ENCODE measurements at regions not wholly inside any gene's neighbourhood (a gene's known extent, or its start where the extent isn't known, plus 50 kb on each side); places are given as distances from the start of the nearest gene placed in this dataset.

DNA sequence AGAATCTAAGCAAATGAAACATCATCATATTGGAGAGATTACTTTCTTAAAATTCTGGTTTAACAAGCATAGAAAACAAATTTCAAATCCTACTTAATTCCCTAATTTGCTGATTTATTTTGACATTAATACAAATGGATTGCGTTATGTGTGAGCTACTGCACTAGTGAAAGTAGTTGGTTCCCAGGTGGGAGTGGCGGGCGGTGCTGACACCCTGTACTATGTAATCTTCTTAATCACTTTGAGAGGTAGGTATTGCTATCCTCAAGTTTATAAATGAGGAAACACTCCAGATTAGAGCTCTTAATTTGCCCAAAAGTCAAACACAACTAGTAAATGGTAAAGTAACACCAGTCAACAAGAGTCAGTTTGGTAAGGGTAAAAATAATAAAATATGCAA is 131.1 kb downstream of the ELAPOR2 start:
- no peak for DNase-seq (ENCODE audit: low read depth, low spot score)
- Histone ChIP-seq H3K9me1 (ENCODE audit: control insufficient read depth, extremely low read depth, insufficient read depth, low read length) (no peaks in the 10 kb centered on the region), H3K4me2 (ENCODE audit: control insufficient read depth, extremely low read depth, insufficient read depth, low read depth, low read length) (no peak overlapping the region), H2AFZ (ENCODE audit: control insufficient read depth, low read length) (no peak overlapping the region), H3K9me3 (ENCODE audit: control insufficient read depth, low read depth, low read length) (no peaks in the 10 kb centered on the region), H4K20me1 (ENCODE audit: control insufficient read depth, extremely low read depth, insufficient read depth, low read length) (no peaks in the 10 kb centered on the region), H3K27ac (ENCODE audit: control insufficient read depth, insufficient read depth, low read length) (no peak overlapping the region), H3K4me1 (ENCODE audit: control insufficient read depth, extremely low read depth, insufficient read depth, low read length) (peaks cover 11% of the 10 kb centered on the region), H3K4me3 (ENCODE audit: control insufficient read depth in 2 of 3, extremely low read depth in 1 of 3, insufficient read depth in 2 of 3, low read depth in 1 of 3, low read length in 3 of 3) (no peak overlapping the region), H3K36me3 (ENCODE audit: control insufficient read depth in 2 of 2, extremely low read depth in 1 of 2, insufficient read depth in 2 of 2, low read length in 2 of 2) (no peaks in the 10 kb centered on the region), H3K9ac (ENCODE audit: control insufficient read depth, extremely low read depth, insufficient read depth, low read length) (no peak overlapping the region), H3K79me2 (ENCODE audit: control insufficient read depth, insufficient read depth, low read length) (no peaks in the 10 kb centered on the region), H3K27me3 (ENCODE audit: control insufficient read depth, extremely low read depth, insufficient read depth, low read length) (no peaks in the 10 kb centered on the region)
- dilution Hi-C loops (cut with MboI; ENCODE audit: extremely low pct_ligation_motif_present, low sequenced_read_pairs) = no loop called here
- FAIRE-seq = no peak
- TF ChIP-seq, protein P1, sequence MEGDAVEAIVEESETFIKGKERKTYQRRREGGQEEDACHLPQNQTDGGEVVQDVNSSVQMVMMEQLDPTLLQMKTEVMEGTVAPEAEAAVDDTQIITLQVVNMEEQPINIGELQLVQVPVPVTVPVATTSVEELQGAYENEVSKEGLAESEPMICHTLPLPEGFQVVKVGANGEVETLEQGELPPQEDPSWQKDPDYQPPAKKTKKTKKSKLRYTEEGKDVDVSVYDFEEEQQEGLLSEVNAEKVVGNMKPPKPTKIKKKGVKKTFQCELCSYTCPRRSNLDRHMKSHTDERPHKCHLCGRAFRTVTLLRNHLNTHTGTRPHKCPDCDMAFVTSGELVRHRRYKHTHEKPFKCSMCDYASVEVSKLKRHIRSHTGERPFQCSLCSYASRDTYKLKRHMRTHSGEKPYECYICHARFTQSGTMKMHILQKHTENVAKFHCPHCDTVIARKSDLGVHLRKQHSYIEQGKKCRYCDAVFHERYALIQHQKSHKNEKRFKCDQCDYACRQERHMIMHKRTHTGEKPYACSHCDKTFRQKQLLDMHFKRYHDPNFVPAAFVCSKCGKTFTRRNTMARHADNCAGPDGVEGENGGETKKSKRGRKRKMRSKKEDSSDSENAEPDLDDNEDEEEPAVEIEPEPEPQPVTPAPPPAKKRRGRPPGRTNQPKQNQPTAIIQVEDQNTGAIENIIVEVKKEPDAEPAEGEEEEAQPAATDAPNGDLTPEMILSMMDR (optimal IDR thresholded peaks at IDR 0.05 in 1 of 3, IDR thresholded peaks at IDR 0.05 in 1 of 3, conservative IDR thresholded peaks at IDR 0.05 in 1 of 3; ENCODE audit: extremely low read depth in 1 of 3, insufficient read depth in 2 of 3, low read length in 3 of 3) = no peak
- TF ChIP-seq EZH2 (IDR thresholded peaks at IDR 0.05; ENCODE audit: low read length) = no peak

DNA sequence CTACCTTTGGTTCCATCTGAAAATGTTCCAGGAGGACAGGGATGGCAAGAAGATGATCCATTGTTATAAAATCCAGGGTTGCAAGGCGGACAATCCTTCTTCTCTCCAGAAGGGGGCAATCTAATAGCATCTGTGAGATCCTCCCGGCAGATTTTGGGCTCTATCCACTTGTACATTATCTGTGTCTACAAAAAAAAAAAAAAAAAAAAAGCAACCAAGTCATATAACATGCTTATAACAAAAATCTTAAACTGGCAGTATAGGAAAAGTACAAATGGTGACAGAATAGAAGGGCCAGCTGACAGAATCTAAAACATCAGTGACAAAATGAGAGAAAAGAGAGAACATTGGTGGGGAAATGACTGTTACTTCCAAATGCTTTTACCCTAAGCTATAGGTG is 132.7 kb downstream of the ELAPOR2 start:
- TF ChIP-seq, protein P1 (optimal IDR thresholded peaks at IDR 0.05 in 1 of 3, IDR thresholded peaks at IDR 0.05 in 1 of 3, conservative IDR thresholded peaks at IDR 0.05 in 1 of 3; ENCODE audit: extremely low read depth in 1 of 3, insufficient read depth in 2 of 3, low read length in 3 of 3) = peak; percentile 60 to 73 (median 68)
- TF ChIP-seq EZH2 (IDR thresholded peaks at IDR 0.05; ENCODE audit: low read length) = no peak
- no peak overlapping the region for H3K9ac ChIP-seq (ENCODE audit: control insufficient read depth, extremely low read depth, insufficient read depth, low read length)
- H2AFZ ChIP-seq (ENCODE audit: control insufficient read depth, low read length) = no peak overlapping the region
- H3K4me2 ChIP-seq (ENCODE audit: control insufficient read depth, extremely low read depth, insufficient read depth, low read depth, low read length) = no peak overlapping the region
- dilution Hi-C loops (cut with MboI; ENCODE audit: extremely low pct_ligation_motif_present, low sequenced_read_pairs) = no loop called here
- H3K79me2 ChIP-seq (ENCODE audit: control insufficient read depth, insufficient read depth, low read length) = no peaks in the 10 kb centered on the region
- H3K36me3 ChIP-seq (ENCODE audit: control insufficient read depth in 2 of 2, extremely low read depth in 1 of 2, insufficient read depth in 2 of 2, low read length in 2 of 2) = no peaks in the 10 kb centered on the region
- no peak overlapping the region for H3K27ac ChIP-seq (ENCODE audit: control insufficient read depth, insufficient read depth, low read length)
- H3K4me1 ChIP-seq (ENCODE audit: control insufficient read depth, extremely low read depth, insufficient read depth, low read length) = peaks cover 3% of the 10 kb centered on the region
- H3K27me3 ChIP-seq (ENCODE audit: control insufficient read depth, extremely low read depth, insufficient read depth, low read length) = no peaks in the 10 kb centered on the region
- H3K9me1 ChIP-seq (ENCODE audit: control insufficient read depth, extremely low read depth, insufficient read depth, low read length) = no peaks in the 10 kb centered on the region
- no peak overlapping the region for H3K4me3 ChIP-seq (ENCODE audit: control insufficient read depth in 2 of 3, extremely low read depth in 1 of 3, insufficient read depth in 2 of 3, low read depth in 1 of 3, low read length in 3 of 3)
- no peaks in the 10 kb centered on the region for H3K9me3 ChIP-seq (ENCODE audit: control insufficient read depth, low read depth, low read length)
- DNase-seq (ENCODE audit: low read depth, low spot score) (no peak), FAIRE-seq (peak; percentile 73)
- H4K20me1 ChIP-seq (ENCODE audit: control insufficient read depth, extremely low read depth, insufficient read depth, low read length) = no peaks in the 10 kb centered on the region
